RWPE2 (cell line): ENCODE measurements at regions not wholly inside any gene's neighbourhood (a gene's known extent, or its start where the extent isn't known, plus 50 kb on each side); places are given as distances from the start of the nearest gene placed in this dataset.
A peak's percentile ranks its signal among the peaks of the same experiment; 100 is the strongest.
"Not testable (repeated sequence)": the region's sequence is repeated elsewhere in the genome, so short reads cannot be mapped to it uniquely, and the experiment has no call there.

Source experiments
- ATAC-seq: fragments of 200-7000 bp; cut with Tn5 transposase; 3 replicates; pipeline ENCODE4 v1.9.1; 2021; ENCODE audit warnings: low read depth
- DNase-seq: peaks from one replicate; pipeline ENCODE4 v3.0.0-alpha.2; 2020; ENCODE audit warnings: low spot score
- H3K27ac ChIP-seq: fragments of 450-650 bp; 2 replicates; pipeline ENCODE4 v1.5.1; 2017; ENCODE audit warnings: mild to moderate bottlenecking; ENCODE audit not compliant: poor library complexity, severe bottlenecking
- H3K27me3 ChIP-seq: fragments of 250-450 bp; sonication (Bioruptor Pico); 2 replicates; pipeline ENCODE4 v1.5.1; 2021; ENCODE audit warnings: mild to moderate bottlenecking, moderate library complexity; ENCODE audit not compliant: insufficient read depth, poor library complexity, severe bottlenecking
- H3K36me3 ChIP-seq: fragments of 250-450 bp; sonication (Bioruptor Pico); 2 replicates; pipeline ENCODE4 v1.5.1; 2020; ENCODE audit warnings: low read depth, mild to moderate bottlenecking, moderate library complexity
- H3K4me1 ChIP-seq: fragments of 250-450 bp; sonication (Bioruptor Pico); 2 replicates; pipeline ENCODE4 v1.5.1; 2021; ENCODE audit warnings: mild to moderate bottlenecking, moderate library complexity; ENCODE audit not compliant: insufficient read depth, poor library complexity, severe bottlenecking
- H3K4me3 ChIP-seq: fragments of 250-450 bp; sonication (Bioruptor Pico); 2 replicates; pipeline ENCODE4 v1.5.1; 2021; ENCODE audit warnings: mild to moderate bottlenecking, moderate library complexity; ENCODE audit not compliant: severe bottlenecking
- H3K9me3 ChIP-seq: fragments of 250-450 bp; sonication (Bioruptor Pico); 2 replicates; pipeline ENCODE4 v1.5.1; 2021; ENCODE audit warnings: mild to moderate bottlenecking, moderate library complexity; ENCODE audit not compliant: severe bottlenecking

GRCh38 chr15:30470601-30471365 is 56.7 kb upstream of the GOLGA8R start:
- not testable (repeated sequence) for H3K4me1 ChIP-seq, H3K27ac ChIP-seq, H3K27me3 ChIP-seq, DNase-seq, H3K36me3 ChIP-seq, H3K9me3 ChIP-seq
- peak; percentile 93 for ATAC-seq
- peak overlapping the region; percentile 33 for H3K4me3 ChIP-seq

DNA sequence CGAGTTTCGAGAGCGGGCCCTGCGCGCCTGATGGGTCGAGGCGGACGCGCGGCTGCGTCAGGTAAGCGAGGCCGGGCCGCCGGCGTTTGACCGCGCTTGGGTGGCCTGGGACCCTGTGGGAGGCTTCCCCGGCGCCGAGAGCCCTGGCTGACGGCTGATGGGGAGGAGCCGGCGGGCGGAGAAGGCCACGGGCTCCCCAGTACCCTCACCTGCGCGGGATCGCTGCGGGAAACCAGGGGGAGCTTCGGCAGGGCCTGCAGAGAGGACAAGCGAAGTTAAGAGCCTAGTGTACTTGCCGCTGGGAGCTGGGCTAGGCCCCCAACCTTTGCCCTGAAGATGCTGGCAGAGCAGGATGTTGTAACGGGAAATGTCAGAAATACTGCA is 57.3 kb upstream of the GOLGA8R start:
- peak overlapping the region; percentile 33 for H3K4me3 ChIP-seq
- H3K27me3 ChIP-seq, H3K9me3 ChIP-seq, H3K4me1 ChIP-seq, DNase-seq, H3K36me3 ChIP-seq, H3K27ac ChIP-seq: not testable (repeated sequence)
- ATAC-seq, result peak; percentile 50

GRCh38 chr15:30471817-30472551 is 57.9 kb upstream of the GOLGA8R start:
- H3K36me3 ChIP-seq, H3K4me3 ChIP-seq, H3K27ac ChIP-seq, H3K27me3 ChIP-seq, H3K9me3 ChIP-seq, DNase-seq, H3K4me1 ChIP-seq, ATAC-seq: not testable (repeated sequence)

DNA sequence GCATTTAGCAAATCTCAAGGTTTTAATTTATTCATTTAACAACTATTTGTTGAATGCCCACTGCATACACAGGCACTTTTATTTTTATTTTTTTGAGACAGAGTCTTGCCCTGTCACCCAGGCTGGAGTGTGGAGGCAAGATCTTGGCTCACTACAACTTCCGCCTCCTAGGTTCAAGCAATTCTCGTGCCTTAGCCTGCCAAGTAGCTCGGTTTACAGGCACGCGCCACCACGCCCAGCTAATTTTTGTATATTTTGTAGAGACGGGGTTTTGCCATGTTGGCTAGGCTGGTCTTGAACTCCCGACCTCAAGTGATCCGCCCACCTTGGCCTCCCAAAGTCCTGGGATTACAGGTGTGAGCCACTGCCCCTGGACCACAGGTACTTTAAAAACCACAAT is 67.0 kb upstream of the GOLGA8Q start:
- H3K4me1 ChIP-seq, H3K4me3 ChIP-seq, H3K27me3 ChIP-seq, H3K27ac ChIP-seq, ATAC-seq, H3K9me3 ChIP-seq, DNase-seq: not testable (repeated sequence)
- peaks cover 18% of the 10 kb centered on the region for H3K36me3 ChIP-seq

GRCh38 chr15:30489237-30489636 is 62.6 kb upstream of the GOLGA8Q start:
- not testable (repeated sequence) for DNase-seq, H3K9me3 ChIP-seq, ATAC-seq, H3K27ac ChIP-seq, H3K4me3 ChIP-seq, H3K27me3 ChIP-seq, H3K4me1 ChIP-seq
- peaks cover 13% of the 10 kb centered on the region for H3K36me3 ChIP-seq

DNA sequence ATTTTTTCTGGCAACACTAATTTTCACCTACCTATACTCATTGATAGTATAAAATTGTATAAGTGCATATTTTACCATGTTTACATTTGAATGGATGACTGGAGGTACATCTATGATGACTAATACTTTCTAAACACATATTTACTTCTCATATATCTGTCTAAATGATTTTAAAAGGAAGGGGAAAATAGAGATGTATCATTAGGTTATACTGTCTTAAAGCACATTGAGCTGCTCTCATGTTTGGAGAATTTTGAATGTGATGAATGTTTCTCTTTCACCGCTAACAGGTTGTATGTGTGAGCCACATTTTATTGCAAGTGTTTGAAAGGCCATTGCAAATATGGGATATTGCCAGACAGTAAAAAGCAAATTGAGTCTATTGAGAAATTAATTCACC is 61.5 kb upstream of the GOLGA8Q start:
- ATAC-seq, H3K27ac ChIP-seq, H3K4me3 ChIP-seq, H3K4me1 ChIP-seq, DNase-seq, H3K36me3 ChIP-seq, H3K9me3 ChIP-seq, H3K27me3 ChIP-seq: not testable (repeated sequence)

DNA sequence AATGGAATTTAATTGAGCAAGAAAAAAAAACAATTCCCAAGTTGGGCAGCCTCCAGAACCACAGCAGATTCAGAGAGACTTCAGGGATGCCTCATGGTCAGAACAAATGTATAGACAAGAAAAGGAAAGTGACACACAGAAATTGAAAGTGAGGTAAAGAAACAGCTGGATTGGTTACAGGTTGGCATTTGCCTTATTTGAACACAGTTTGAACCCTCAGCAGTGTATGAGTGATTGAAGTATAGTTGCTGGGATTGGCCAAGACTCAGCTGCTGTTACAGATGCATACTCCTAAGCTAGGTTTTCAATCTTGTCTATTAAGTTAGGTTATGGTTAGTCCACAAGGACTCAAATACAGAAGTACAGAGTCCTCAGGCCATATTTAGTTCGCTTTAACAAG is 57.9 kb upstream of the GOLGA8Q start:
- not testable (repeated sequence) for H3K4me1 ChIP-seq, H3K36me3 ChIP-seq, DNase-seq, H3K9me3 ChIP-seq, ATAC-seq, H3K27ac ChIP-seq, H3K27me3 ChIP-seq, H3K4me3 ChIP-seq

DNA sequence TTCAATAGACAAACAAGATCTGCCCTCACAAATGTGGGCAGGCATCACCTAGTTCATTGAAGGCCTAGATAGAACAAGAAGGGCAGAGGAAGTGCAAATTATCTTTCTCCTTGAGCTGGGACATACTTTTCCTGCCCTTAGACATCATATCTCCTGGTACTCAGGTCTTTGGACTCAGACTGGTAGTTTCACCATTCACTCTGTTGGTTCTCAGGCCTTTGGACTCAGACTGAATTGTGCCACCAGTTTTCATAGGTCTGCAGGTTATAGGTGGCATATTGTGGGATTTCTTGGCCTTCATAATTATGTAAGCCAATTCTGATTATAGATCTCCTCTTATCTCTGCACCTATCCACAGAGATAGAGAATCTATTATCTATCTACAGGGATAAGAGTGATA is 54.6 kb upstream of the GOLGA8Q start:
- ATAC-seq, H3K4me3 ChIP-seq, DNase-seq, H3K27ac ChIP-seq, H3K4me1 ChIP-seq, H3K9me3 ChIP-seq, H3K36me3 ChIP-seq, H3K27me3 ChIP-seq: not testable (repeated sequence)

- H3K4me3 ChIP-seq, H3K9me3 ChIP-seq, ATAC-seq, H3K27me3 ChIP-seq, H3K36me3 ChIP-seq, DNase-seq, H3K4me1 ChIP-seq, H3K27ac ChIP-seq: not testable (repeated sequence)
Observed at GRCh38 chr15:30499233-30499632, 52.6 kb upstream of the GOLGA8Q start.

DNA sequence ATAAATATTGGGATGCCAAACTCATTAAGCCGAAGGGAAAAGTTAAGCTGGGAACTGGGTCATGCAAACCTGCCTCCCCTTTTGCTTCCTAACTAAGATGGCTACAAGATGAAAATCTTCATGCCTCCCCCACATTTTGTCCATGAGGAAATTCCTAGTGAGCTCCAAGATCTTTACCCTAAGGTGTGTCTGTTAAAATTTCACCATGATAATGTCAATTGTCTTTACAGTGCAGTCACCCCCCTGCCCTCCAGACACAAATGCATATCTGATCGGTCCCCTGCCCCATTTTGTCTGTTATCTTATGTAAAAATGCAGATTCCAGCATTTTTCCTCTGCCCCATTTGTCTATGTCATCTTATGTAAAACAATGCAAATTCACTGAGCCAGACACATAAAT is 51.3 kb upstream of the GOLGA8Q start:
- not testable (repeated sequence) for DNase-seq, H3K36me3 ChIP-seq, ATAC-seq, H3K9me3 ChIP-seq, H3K4me1 ChIP-seq, H3K27ac ChIP-seq, H3K27me3 ChIP-seq, H3K4me3 ChIP-seq
